ENCODE measurements at regions not wholly inside any gene's neighbourhood (a gene's known extent, or its start where the extent isn't known, plus 50 kb on each side); places are given as distances from the start of the nearest gene placed in this dataset.

GRCh38 chr7:54672519-54672918, 86.5 kb downstream of the SEC61G start:
- TF ChIP-seq, protein P1, sequence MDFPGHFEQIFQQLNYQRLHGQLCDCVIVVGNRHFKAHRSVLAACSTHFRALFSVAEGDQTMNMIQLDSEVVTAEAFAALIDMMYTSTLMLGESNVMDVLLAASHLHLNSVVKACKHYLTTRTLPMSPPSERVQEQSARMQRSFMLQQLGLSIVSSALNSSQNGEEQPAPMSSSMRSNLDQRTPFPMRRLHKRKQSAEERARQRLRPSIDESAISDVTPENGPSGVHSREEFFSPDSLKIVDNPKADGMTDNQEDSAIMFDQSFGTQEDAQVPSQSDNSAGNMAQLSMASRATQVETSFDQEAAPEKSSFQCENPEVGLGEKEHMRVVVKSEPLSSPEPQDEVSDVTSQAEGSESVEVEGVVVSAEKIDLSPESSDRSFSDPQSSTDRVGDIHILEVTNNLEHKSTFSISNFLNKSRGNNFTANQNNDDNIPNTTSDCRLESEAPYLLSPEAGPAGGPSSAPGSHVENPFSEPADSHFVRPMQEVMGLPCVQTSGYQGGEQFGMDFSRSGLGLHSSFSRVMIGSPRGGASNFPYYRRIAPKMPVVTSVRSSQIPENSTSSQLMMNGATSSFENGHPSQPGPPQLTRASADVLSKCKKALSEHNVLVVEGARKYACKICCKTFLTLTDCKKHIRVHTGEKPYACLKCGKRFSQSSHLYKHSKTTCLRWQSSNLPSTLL (IDR thresholded peaks at IDR 0.05): no peak
- TF ChIP-seq RBM14 (IDR thresholded peaks at IDR 0.05; ENCODE audit: borderline replicate concordance, insufficient read depth, low read depth, low read length) (no peak), NR2C2 (CRISPR knock-in tag; IDR thresholded peaks at IDR 0.05) (no peak), NR2C2 (tag; IDR thresholded peaks at IDR 0.05) (no peak), MAFK (IDR thresholded peaks at IDR 0.05; ENCODE audit: low read length) (no peak), ZC3H11A (IDR thresholded peaks at IDR 0.05; ENCODE audit: low read depth, low read length) (no peak), POLR2AphosphoS5 (IDR thresholded peaks at IDR 0.05; ENCODE audit: control insufficient read depth, insufficient read depth, low read depth, low read length) (no peak), POLR2A (conservative IDR thresholded peaks at IDR 0.05) (no peak)
- TF ChIP-seq, protein P2, sequence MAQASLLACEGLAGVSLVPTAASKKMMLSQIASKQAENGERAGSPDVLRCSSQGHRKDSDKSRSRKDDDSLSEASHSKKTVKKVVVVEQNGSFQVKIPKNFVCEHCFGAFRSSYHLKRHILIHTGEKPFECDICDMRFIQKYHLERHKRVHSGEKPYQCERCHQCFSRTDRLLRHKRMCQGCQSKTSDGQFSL (CRISPR knock-in tag; IDR thresholded peaks at IDR 0.05): no peak
- TF ChIP-seq, protein P2 (tag; IDR thresholded peaks at IDR 0.05): no peak
- TF ChIP-seq, protein P3, sequence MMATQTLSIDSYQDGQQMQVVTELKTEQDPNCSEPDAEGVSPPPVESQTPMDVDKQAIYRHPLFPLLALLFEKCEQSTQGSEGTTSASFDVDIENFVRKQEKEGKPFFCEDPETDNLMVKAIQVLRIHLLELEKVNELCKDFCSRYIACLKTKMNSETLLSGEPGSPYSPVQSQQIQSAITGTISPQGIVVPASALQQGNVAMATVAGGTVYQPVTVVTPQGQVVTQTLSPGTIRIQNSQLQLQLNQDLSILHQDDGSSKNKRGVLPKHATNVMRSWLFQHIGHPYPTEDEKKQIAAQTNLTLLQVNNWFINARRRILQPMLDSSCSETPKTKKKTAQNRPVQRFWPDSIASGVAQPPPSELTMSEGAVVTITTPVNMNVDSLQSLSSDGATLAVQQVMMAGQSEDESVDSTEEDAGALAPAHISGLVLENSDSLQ (IDR thresholded peaks at IDR 0.05): no peak

Data from K562 (cell line).